OCI-LY1 (cell line): ENCODE measurements at regions not wholly inside any gene's neighbourhood (a gene's known extent, or its start where the extent isn't known, plus 50 kb on each side); places are given as distances from the start of the nearest gene placed in this dataset.

Experiments used
- CTCF ChIP-seq: fragments of 200-600 bp; sonication (generic), shearing (Covaris generic); IDR thresholded peaks from 2 replicates; pipeline ENCODE4 v1.5.1; 2017; ENCODE audit warnings: mild to moderate bottlenecking, antibody characterized with exemption, low read length, moderate library complexity, mixed read lengths
- EZH2 ChIP-seq: fragments of 200-600 bp; sonication (generic), shearing (Covaris generic); IDR thresholded peaks from 2 replicates; pipeline ENCODE4 v1.8.0; 2017; ENCODE audit warnings: borderline replicate concordance, mixed run types, mild to moderate bottlenecking, antibody characterized with exemption, low read length, moderate library complexity, mixed read lengths

GRCh38 chr4:64870558-64870957 lies 461.3 kb upstream of the TECRL start:
- TF ChIP-seq CTCF, result no peak
- TF ChIP-seq EZH2, result no peak
